HG03457 (cell line): ENCODE measurements at regions not wholly inside any gene's neighbourhood (a gene's known extent, or its start where the extent isn't known, plus 50 kb on each side); places are given as distances from the start of the nearest gene placed in this dataset.

Experiments
- ATAC-seq: cut with Tn5 transposase; IDR thresholded peaks from one replicate; pipeline ENCODE4 v1.9.1; 2021; ENCODE audit warnings: moderate number of reproducible peaks; ENCODE audit not compliant: unreplicated experiment

- ATAC-seq = no peak
Measured at GRCh38 chr4:141576585-141577110, 59.7 kb upstream of the IL15 start.

GRCh38 chr4:141578451-141578850, 57.9 kb upstream of the IL15 start:
- ATAC-seq = no peak

GRCh38 chr4:141580523-141580922, 55.9 kb upstream of the IL15 start:
- ATAC-seq = no peak
